ENCODE measurements at regions not wholly inside any gene's neighbourhood (a gene's known extent, or its start where the extent isn't known, plus 50 kb on each side); places are given as distances from the start of the nearest gene placed in this dataset.

- DNase-seq (ENCODE audit: low read depth in 1 of 2, low spot score in 1 of 2), result no peak
- TF ChIP-seq POLR2AphosphoS5 (IDR thresholded peaks at IDR 0.05; ENCODE audit: low read depth) (no peak), REST (IDR thresholded peaks at IDR 0.05; ENCODE audit: insufficient replicate concordance, low read depth) (no peak), GABPA (IDR thresholded peaks at IDR 0.05; ENCODE audit: low read depth) (no peak), SPI1 (IDR thresholded peaks at IDR 0.05; ENCODE audit: borderline replicate concordance, low read depth) (no peak), CTCF (IDR thresholded peaks at IDR 0.05; ENCODE audit: insufficient read depth, low read length) (no peak)
- H3K27ac ChIP-seq (replicated peaks), result no peak overlapping the region
- H3K4me3 ChIP-seq (replicated peaks; ENCODE audit: insufficient read depth, low read length), result no peak overlapping the region
- peaks cover 3% of the 10 kb centered on the region for H3K27me3 ChIP-seq (ENCODE audit: insufficient read depth, poor library complexity, severe bottlenecking)
These were observed 145.2 kb upstream of the SYT13 start for GRCh38 chr11:45431046-45432018.

- H3K27ac ChIP-seq (replicated peaks), result no peak overlapping the region
- H3K27me3 ChIP-seq (ENCODE audit: insufficient read depth, poor library complexity, severe bottlenecking), result peaks cover 3% of the 10 kb centered on the region
- no peak for TF ChIP-seq CTCF (IDR thresholded peaks at IDR 0.05; ENCODE audit: insufficient read depth, low read length)
- TF ChIP-seq REST (IDR thresholded peaks at IDR 0.05; ENCODE audit: insufficient replicate concordance, low read depth), result no peak
- TF ChIP-seq GABPA (IDR thresholded peaks at IDR 0.05; ENCODE audit: low read depth), result no peak
- no peak for TF ChIP-seq SPI1 (IDR thresholded peaks at IDR 0.05; ENCODE audit: borderline replicate concordance, low read depth)
- no peak for TF ChIP-seq POLR2AphosphoS5 (IDR thresholded peaks at IDR 0.05; ENCODE audit: low read depth)
- DNase-seq (ENCODE audit: low read depth in 1 of 2, low spot score in 1 of 2), result no peak
- H3K4me3 ChIP-seq (replicated peaks; ENCODE audit: insufficient read depth, low read length), result no peak overlapping the region
These were observed 144.2 kb upstream of the SYT13 start for GRCh38 chr11:45430361-45430760.

- no peak overlapping the region for H3K4me3 ChIP-seq (replicated peaks; ENCODE audit: insufficient read depth, low read length)
- TF ChIP-seq POLR2AphosphoS5 (IDR thresholded peaks at IDR 0.05; ENCODE audit: low read depth) (no peak), CTCF (IDR thresholded peaks at IDR 0.05; ENCODE audit: insufficient read depth, low read length) (no peak), REST (IDR thresholded peaks at IDR 0.05; ENCODE audit: insufficient replicate concordance, low read depth) (no peak), SPI1 (IDR thresholded peaks at IDR 0.05; ENCODE audit: borderline replicate concordance, low read depth) (no peak), GABPA (IDR thresholded peaks at IDR 0.05; ENCODE audit: low read depth) (no peak)
- peaks cover 3% of the 10 kb centered on the region for H3K27me3 ChIP-seq (ENCODE audit: insufficient read depth, poor library complexity, severe bottlenecking)
These were observed 143.6 kb upstream of the SYT13 start for GRCh38 chr11:45429719-45430118.

More at GRCh38 chr11:45429719-45430118, 143.6 kb upstream of the SYT13 start:
- H3K27ac ChIP-seq (replicated peaks), result no peak overlapping the region
- no peak for DNase-seq (ENCODE audit: low read depth in 1 of 2, low spot score in 1 of 2)

All from HL-60 (cell line).